GM23248 (cell line): ENCODE measurements at regions not wholly inside any gene's neighbourhood (a gene's known extent, or its start where the extent isn't known, plus 50 kb on each side); places are given as distances from the start of the nearest gene placed in this dataset.

Experiments
- DNase-seq: peaks from one replicate; pipeline ENCODE4 v3.0.0-alpha.2; 2015
- H2AFZ ChIP-seq: fragments of 200-600 bp; sonication (generic); 2 replicates; pipeline ENCODE4 v1.6.1; 2016; ENCODE audit warnings: antibody characterized with exemption
- H3F3A ChIP-seq: fragments of 200-600 bp; sonication (generic); 2 replicates; pipeline ENCODE4 v1.6.1; 2016; ENCODE audit warnings: mild to moderate bottlenecking, antibody characterized with exemption, mixed run types; ENCODE audit not compliant: insufficient read depth
- H3K27ac ChIP-seq: fragments of 200-600 bp; sonication (generic); 2 replicates; pipeline ENCODE4 v1.5.1; 2016; ENCODE audit warnings: mild to moderate bottlenecking
- H3K27me3 ChIP-seq: fragments of 200-600 bp; sonication (generic); replicated peaks from 2 replicates; pipeline ENCODE4 v1.6.1; 2016; ENCODE audit warnings: mild to moderate bottlenecking; ENCODE audit not compliant: insufficient read depth
- H3K36me3 ChIP-seq: fragments of 200-600 bp; sonication (generic); 2 replicates; pipeline ENCODE4 v1.6.1; 2016; ENCODE audit warnings: low read depth, mild to moderate bottlenecking
- H3K4me1 ChIP-seq: fragments of 200-600 bp; sonication (generic); 2 replicates; pipeline ENCODE4 v1.6.1; 2016; ENCODE audit warnings: mild to moderate bottlenecking; ENCODE audit not compliant: insufficient read depth
- H3K4me2 ChIP-seq: fragments of 200-600 bp; sonication (generic); one replicate; pipeline ENCODE4 v1.6.1; 2016; ENCODE audit warnings: mild to moderate bottlenecking; ENCODE audit not compliant: unreplicated experiment
- H3K4me3 ChIP-seq: fragments of 200-600 bp; sonication (generic); 2 replicates; pipeline ENCODE4 v1.5.1; 2016; ENCODE audit warnings: mild to moderate bottlenecking
- H3K79me2 ChIP-seq: fragments of 200-600 bp; sonication (generic); 2 replicates; pipeline ENCODE4 v1.6.1; 2016; ENCODE audit warnings: mild to moderate bottlenecking; ENCODE audit not compliant: insufficient read depth
- H3K9ac ChIP-seq: fragments of 200-600 bp; sonication (generic); 2 replicates; pipeline ENCODE4 v1.6.1; 2016; ENCODE audit warnings: mild to moderate bottlenecking
- H3K9me2 ChIP-seq: fragments of 200-600 bp; sonication (generic); 2 replicates; pipeline ENCODE4 v1.6.1; 2016; ENCODE audit warnings: mixed run types, mild to moderate bottlenecking, moderate library complexity; ENCODE audit not compliant: insufficient read depth
- H3K9me3 ChIP-seq: fragments of 200-600 bp; sonication (generic); one replicate; pipeline ENCODE4 v1.6.1; 2017; ENCODE audit warnings: low read depth
- H4K20me1 ChIP-seq: fragments of 200-600 bp; sonication (generic); 2 replicates; pipeline ENCODE4 v1.6.0; 2016; ENCODE audit not compliant: insufficient read depth
- EZH2 ChIP-seq: fragments of 200-600 bp; sonication (generic); IDR thresholded peaks from 2 replicates; pipeline ENCODE4 v1.6.1; 2018; ENCODE audit warnings: antibody characterized with exemption, mild to moderate bottlenecking; ENCODE audit not compliant: insufficient read depth, poor library complexity, severe bottlenecking
- EZH2phosphoT487 ChIP-seq: fragments of 200-600 bp; sonication (generic); IDR thresholded peaks from 2 replicates; pipeline ENCODE4 v1.6.1; 2018; ENCODE audit warnings: antibody characterized with exemption, moderate library complexity, mild to moderate bottlenecking, low read depth; ENCODE audit not compliant: insufficient read depth
- WGBS, 2 experiments: methylation state at CpG; one replicate each; pipeline ENCODE4 v1.1.6; 2015 to 2017; ENCODE audit warnings: low lambda C conversion rate in 2 of 2, low coverage in 1 of 2; ENCODE audit errors: missing lambda C conversion rate in 2 of 2; 5-methylcytosine and 5-hydroxymethylcytosine counted together
- in situ Hi-C: fragments of 300-500 bp; cut with MboI; formaldehyde crosslinking; loops from 2 replicates; pipeline ENCODE4 v1.15.0; 2020

DNA sequence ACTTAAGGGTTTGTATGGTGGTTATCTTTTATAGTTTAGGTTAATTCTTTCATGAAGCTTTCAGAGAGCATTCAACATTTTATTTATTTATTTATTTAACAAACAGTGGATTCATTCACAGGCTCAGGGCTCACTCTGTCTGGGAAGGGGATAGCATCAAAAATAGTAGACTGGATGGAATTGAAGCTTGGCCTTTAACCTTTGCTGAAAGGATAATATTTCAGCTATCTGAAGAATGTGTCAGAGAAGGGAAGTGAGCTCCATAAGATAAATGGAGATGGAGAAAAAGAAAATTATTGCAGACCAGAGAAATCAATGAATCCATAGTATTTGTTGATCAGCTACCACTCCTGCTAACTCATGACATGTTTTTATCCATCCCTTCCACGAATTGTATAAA lies 305.6 kb downstream of the COG6 start:
- Histone ChIP-seq H3K36me3 (no peaks in the 10 kb centered on the region), H3K27me3 (0 out of 2 replicates have a peak, but pooled peaks cover 5% of the 10 kb centered on the region), H3K9me2 (no peaks in the 10 kb centered on the region), H3K4me3 (no peak overlapping the region), H3K79me2 (no peaks in the 10 kb centered on the region), H3K4me1 (no peaks in the 10 kb centered on the region), H3F3A (no peaks in the 10 kb centered on the region), H3K4me2 (no peak overlapping the region), H4K20me1 (no peaks in the 10 kb centered on the region), H3K9me3 (no peaks in the 10 kb centered on the region), H2AFZ (no peak overlapping the region), H3K9ac (no peak overlapping the region), H3K27ac (no peak overlapping the region)
- WGBS, 2 experiments, result 19 to 23% methylated on average over 1 of the region's 1 CpG
- no peak for DNase-seq
- in situ Hi-C loops, result no loop called here
- TF ChIP-seq EZH2phosphoT487 (no peak), EZH2 (no peak)

DNA sequence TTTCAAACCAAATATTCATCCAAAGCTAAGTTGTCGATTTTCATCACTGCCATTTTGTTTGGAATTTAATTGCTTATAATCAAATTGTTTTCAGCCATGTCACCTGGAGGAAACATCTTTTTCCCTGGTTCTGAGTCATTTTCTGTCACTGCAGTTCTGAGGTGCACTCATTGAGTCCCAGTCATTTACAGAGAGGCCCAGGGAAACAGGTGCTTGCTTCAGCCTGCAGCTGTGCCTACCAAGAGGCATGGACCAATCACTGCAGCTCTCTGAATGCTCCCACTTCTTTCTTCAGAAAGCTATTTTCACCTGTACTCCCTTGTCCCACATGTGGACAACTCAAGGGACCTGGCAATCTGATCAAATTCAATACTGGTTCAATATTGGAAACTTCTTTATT lies 308.1 kb downstream of the COG6 start:
- Histone ChIP-seq H4K20me1 (no peaks in the 10 kb centered on the region), H2AFZ (no peak overlapping the region), H3K27ac (no peak overlapping the region), H3K9ac (no peak overlapping the region), H3K36me3 (no peaks in the 10 kb centered on the region), H3F3A (no peaks in the 10 kb centered on the region), H3K4me1 (no peaks in the 10 kb centered on the region), H3K4me3 (no peak overlapping the region), H3K9me2 (no peaks in the 10 kb centered on the region), H3K27me3 (0 out of 2 replicates have a peak, but pooled peaks cover 5% of the 10 kb centered on the region), H3K79me2 (no peaks in the 10 kb centered on the region), H3K9me3 (no peaks in the 10 kb centered on the region), H3K4me2 (no peak overlapping the region)
- WGBS, 2 experiments, result 24 to 32% methylated on average over 1 of the region's 1 CpG
- in situ Hi-C loops, result no loop called here
- DNase-seq, result no peak
- TF ChIP-seq EZH2 (no peak), EZH2phosphoT487 (no peak)

GRCh38 chr13:39965309-39965708 lies 309.8 kb downstream of the COG6 start:
- Histone ChIP-seq H3K27me3 (0 out of 2 replicates have a peak, but pooled peaks cover 5% of the 10 kb centered on the region), H3K9ac (no peak overlapping the region), H3K9me2 (no peaks in the 10 kb centered on the region), H3K4me2 (no peak overlapping the region), H3K79me2 (no peaks in the 10 kb centered on the region), H3K36me3 (no peaks in the 10 kb centered on the region), H2AFZ (no peak overlapping the region), H3K4me3 (no peak overlapping the region), H3K9me3 (no peaks in the 10 kb centered on the region), H3F3A (no peaks in the 10 kb centered on the region), H3K4me1 (no peaks in the 10 kb centered on the region), H4K20me1 (no peaks in the 10 kb centered on the region), H3K27ac (no peak overlapping the region)
- in situ Hi-C loops, result no loop called here
- DNase-seq, result no peak
- no peak for TF ChIP-seq EZH2
- TF ChIP-seq EZH2phosphoT487, result no peak
- 57 to 61% methylated on average over 3 of the region's 3 CpGs for WGBS, 2 experiments

DNA sequence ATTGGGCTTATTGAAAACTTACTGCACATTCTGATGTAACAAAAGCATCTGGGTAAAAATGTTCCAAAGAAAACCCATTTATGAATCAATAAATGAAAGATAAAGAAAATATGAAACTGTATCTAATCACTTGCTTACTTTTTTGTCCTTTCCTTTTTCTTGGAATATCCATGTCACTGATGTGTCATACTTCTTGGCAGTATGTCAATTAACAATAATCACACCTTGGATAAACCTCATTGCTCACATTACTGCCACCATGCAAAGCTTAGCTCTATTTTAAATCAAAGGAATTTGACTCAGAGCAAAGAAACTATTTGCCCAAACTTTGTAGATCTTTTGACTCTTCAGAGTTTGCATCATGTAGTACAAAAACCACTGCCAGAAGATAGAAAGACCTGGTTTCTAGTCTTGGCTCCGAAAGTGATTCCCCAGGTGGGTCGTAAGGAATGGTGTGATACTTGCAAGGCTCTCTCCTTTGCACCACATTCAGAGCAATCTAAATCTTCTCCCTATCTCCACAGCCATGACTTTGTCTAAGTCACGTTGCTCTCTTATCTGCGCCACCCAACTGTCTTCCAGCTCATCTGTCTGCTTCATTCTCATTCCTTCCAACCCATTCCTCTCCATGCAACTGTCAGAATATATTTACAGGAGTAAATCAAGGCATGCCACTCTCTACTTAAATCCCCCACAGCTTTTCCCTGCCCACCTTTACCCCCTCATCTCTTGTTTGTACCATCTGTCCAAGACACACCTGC lies 311.9 kb downstream of the COG6 start:
- no peak overlapping the region for H3K9ac ChIP-seq
- H3K4me1 ChIP-seq, result no peaks in the 10 kb centered on the region
- H3K4me3 ChIP-seq, result no peak overlapping the region
- H3K4me2 ChIP-seq, result no peak overlapping the region
- no peaks in the 10 kb centered on the region for H3K36me3 ChIP-seq
- H3K9me3 ChIP-seq, result no peaks in the 10 kb centered on the region
- H3K79me2 ChIP-seq, result no peaks in the 10 kb centered on the region
- no peaks in the 10 kb centered on the region for H3K27me3 ChIP-seq
- WGBS, 2 experiments, result 50 to 64% methylated on average over 4 of the region's 4 CpGs
- no peak overlapping the region for H3K27ac ChIP-seq
- no peaks in the 10 kb centered on the region for H4K20me1 ChIP-seq
- no peak for TF ChIP-seq EZH2
- TF ChIP-seq EZH2phosphoT487, result no peak
- no peak for DNase-seq
- H2AFZ ChIP-seq, result no peak overlapping the region
- no peaks in the 10 kb centered on the region for H3F3A ChIP-seq
- H3K9me2 ChIP-seq, result no peaks in the 10 kb centered on the region
- in situ Hi-C loops, result no loop called here
